ENCODE measurements at regions not wholly inside any gene's neighbourhood (a gene's known extent, or its start where the extent isn't known, plus 50 kb on each side); places are given as distances from the start of the nearest gene placed in this dataset.

DNA sequence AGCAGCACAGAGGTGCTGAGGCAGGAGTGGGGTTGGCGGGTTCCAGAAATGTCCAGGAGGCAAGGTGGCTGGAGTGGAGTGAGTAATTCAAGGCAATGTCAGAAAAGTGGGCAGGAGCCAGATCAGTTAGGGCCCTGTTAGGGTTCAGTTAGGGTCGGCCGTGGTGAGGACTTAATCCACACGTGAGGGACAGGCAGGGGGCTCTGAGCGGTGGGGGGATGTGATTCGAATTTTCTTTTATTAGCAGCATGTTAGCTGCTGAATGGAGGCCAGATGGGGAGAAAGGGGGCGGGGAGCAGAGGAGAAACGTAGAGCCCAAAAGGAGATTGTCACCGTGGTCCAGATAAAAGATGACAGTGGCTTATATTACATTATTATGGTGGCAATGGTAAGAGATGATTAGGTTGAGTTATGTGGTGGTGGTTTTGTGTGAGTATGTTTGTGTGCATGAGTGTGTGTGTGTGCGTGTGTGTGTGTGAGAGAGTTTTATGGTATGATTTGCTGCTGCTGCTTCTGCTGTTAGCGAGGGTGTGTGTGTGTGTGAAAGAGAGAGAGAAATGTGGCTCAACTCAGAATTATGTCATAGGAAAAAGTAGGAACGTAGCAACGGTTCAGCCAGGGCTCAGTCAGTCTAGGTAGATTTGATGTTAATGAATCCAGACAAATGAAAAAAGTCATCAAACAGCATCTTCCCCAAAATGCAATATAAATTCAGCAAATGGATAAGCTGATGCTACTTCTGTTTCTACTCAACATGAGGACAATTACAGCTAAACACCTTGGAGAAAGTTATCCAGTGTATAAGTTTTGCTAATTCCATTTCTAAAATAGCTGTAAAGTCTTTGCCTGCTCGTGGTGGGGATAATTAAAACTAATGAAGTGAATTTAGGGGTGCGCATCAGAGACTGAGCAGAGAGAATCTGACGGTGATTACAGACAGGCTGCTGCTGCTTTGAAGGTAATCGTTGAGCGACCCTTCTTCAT is 390.6 kb downstream of the HAPSTR1 start (continued):
- TF ChIP-seq PATZ1 (tag by site-specific recombination; IDR thresholded peaks at IDR 0.05) (no peak), ZNF214 (tag by site-specific recombination; IDR thresholded peaks at IDR 0.05; ENCODE audit: borderline replicate concordance) (no peak), GLIS2 (tag by site-specific recombination; IDR thresholded peaks at IDR 0.05) (no peak), ZNF23 (tag by site-specific recombination; IDR thresholded peaks at IDR 0.05; ENCODE audit: borderline replicate concordance) (no peak), ZNF544 (tag by site-specific recombination; IDR thresholded peaks at IDR 0.05) (no peak), ZNF768 (tag by site-specific recombination; IDR thresholded peaks at IDR 0.05) (no peak), ZNF585B (tag by site-specific recombination; IDR thresholded peaks at IDR 0.05) (no peak)

DNA sequence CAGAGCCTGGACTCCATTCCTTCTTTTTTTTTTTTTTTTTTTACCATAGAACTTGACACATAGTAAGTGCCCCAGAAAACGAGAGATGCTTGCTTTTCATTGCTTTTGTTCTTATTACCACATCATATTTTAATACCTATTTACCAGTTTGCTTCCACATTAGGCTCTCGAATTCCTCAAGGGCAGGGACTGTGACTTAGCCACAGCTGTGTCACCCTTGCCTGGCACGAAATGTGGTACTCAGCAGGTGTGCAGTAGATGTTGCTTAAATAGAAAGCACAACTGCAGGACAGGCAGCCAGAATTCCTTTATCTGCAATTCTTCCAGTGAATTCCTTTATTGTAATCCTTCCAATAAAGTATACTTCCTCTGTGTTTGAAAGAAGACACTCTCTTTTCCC is 393.0 kb downstream of the HAPSTR1 start:
- TF ChIP-seq ZBTB17 (tag by site-specific recombination; IDR thresholded peaks at IDR 0.05), result no peak
- no peak for TF ChIP-seq IKZF3 (tag by site-specific recombination; IDR thresholded peaks at IDR 0.05)
- no peak for TF ChIP-seq GLI2 (tag by site-specific recombination; IDR thresholded peaks at IDR 0.05; ENCODE audit: borderline replicate concordance, low read depth)
- Histone ChIP-seq H3K4me3 (ENCODE audit: low read depth, low read length) (no peak overlapping the region), H3K4me1 (ENCODE audit: control insufficient read depth, insufficient read depth, low read length) (no peaks in the 10 kb centered on the region), H3K36me3 (ENCODE audit: control insufficient read depth in 2 of 2, insufficient read depth in 1 of 2, low read length in 2 of 2) (no peaks in the 10 kb centered on the region), H3K27ac (ENCODE audit: extremely low read depth, low read depth, low read length) (no peak overlapping the region), H3K9me3 (ENCODE audit: control insufficient read depth, insufficient read depth, low read depth, low read length) (no peaks in the 10 kb centered on the region)
- POLR2A ChIA-PET, result no interaction called here
- CTCF ChIA-PET, result no interaction called here

- CTCF ChIA-PET, result no interaction called here
- POLR2A ChIA-PET, result no interaction called here
- H3K27ac ChIP-seq (ENCODE audit: extremely low read depth, low read depth, low read length), result no peak overlapping the region
- H3K4me1 ChIP-seq (ENCODE audit: control insufficient read depth, insufficient read depth, low read length), result no peaks in the 10 kb centered on the region
- no peaks in the 10 kb centered on the region for H3K36me3 ChIP-seq (ENCODE audit: control insufficient read depth in 2 of 2, insufficient read depth in 1 of 2, low read length in 2 of 2)
- no peaks in the 10 kb centered on the region for H3K9me3 ChIP-seq (ENCODE audit: control insufficient read depth, insufficient read depth, low read depth, low read length)
- H3K4me3 ChIP-seq (ENCODE audit: low read depth, low read length), result no peak overlapping the region
- TF ChIP-seq, protein P1, sequence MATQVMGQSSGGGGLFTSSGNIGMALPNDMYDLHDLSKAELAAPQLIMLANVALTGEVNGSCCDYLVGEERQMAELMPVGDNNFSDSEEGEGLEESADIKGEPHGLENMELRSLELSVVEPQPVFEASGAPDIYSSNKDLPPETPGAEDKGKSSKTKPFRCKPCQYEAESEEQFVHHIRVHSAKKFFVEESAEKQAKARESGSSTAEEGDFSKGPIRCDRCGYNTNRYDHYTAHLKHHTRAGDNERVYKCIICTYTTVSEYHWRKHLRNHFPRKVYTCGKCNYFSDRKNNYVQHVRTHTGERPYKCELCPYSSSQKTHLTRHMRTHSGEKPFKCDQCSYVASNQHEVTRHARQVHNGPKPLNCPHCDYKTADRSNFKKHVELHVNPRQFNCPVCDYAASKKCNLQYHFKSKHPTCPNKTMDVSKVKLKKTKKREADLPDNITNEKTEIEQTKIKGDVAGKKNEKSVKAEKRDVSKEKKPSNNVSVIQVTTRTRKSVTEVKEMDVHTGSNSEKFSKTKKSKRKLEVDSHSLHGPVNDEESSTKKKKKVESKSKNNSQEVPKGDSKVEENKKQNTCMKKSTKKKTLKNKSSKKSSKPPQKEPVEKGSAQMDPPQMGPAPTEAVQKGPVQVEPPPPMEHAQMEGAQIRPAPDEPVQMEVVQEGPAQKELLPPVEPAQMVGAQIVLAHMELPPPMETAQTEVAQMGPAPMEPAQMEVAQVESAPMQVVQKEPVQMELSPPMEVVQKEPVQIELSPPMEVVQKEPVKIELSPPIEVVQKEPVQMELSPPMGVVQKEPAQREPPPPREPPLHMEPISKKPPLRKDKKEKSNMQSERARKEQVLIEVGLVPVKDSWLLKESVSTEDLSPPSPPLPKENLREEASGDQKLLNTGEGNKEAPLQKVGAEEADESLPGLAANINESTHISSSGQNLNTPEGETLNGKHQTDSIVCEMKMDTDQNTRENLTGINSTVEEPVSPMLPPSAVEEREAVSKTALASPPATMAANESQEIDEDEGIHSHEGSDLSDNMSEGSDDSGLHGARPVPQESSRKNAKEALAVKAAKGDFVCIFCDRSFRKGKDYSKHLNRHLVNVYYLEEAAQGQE (tag by site-specific recombination; IDR thresholded peaks at IDR 0.05), result no peak
- TF ChIP-seq, protein P2, sequence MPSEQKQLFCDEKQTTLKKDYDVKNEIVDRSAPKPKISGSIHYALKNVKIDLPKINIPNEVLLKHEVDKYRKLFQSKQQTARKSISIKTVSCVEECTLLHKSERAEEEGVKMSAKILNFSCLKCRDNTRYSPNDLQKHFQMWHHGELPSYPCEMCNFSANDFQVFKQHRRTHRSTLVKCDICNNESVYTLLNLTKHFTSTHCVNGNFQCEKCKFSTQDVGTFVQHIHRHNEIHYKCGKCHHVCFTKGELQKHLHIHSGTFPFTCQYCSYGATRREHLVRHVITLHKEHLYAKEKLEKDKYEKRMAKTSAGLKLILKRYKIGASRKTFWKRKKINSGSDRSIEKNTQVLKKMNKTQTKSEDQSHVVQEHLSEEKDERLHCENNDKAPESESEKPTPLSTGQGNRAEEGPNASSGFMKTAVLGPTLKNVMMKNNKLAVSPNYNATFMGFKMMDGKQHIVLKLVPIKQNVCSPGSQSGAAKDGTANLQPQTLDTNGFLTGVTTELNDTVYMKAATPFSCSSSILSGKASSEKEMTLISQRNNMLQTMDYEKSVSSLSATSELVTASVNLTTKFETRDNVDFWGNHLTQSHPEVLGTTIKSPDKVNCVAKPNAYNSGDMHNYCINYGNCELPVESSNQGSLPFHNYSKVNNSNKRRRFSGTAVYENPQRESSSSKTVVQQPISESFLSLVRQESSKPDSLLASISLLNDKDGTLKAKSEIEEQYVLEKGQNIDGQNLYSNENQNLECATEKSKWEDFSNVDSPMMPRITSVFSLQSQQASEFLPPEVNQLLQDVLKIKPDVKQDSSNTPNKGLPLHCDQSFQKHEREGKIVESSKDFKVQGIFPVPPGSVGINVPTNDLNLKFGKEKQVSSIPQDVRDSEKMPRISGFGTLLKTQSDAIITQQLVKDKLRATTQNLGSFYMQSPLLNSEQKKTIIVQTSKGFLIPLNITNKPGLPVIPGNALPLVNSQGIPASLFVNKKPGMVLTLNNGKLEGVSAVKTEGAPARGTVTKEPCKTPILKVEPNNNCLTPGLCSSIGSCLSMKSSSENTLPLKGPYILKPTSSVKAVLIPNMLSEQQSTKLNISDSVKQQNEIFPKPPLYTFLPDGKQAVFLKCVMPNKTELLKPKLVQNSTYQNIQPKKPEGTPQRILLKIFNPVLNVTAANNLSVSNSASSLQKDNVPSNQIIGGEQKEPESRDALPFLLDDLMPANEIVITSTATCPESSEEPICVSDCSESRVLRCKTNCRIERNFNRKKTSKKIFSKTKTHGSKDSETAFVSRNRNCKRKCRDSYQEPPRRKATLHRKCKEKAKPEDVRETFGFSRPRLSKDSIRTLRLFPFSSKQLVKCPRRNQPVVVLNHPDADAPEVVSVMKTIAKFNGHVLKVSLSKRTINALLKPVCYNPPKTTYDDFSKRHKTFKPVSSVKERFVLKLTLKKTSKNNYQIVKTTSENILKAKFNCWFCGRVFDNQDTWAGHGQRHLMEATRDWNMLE (tag by site-specific recombination; conservative IDR thresholded peaks at IDR 0.05; ENCODE audit: low read depth), result no peak
- TF ChIP-seq IKZF3 (tag by site-specific recombination; IDR thresholded peaks at IDR 0.05), result no peak
- TF ChIP-seq ZNF621 (tag by site-specific recombination; IDR thresholded peaks at IDR 0.05), result no peak
- TF ChIP-seq ZNF791 (tag by site-specific recombination; IDR thresholded peaks at IDR 0.05), result no peak
- no peak for TF ChIP-seq BCL6B (tag by site-specific recombination; IDR thresholded peaks at IDR 0.05)
- no peak for TF ChIP-seq ZFP3 (tag by site-specific recombination; IDR thresholded peaks at IDR 0.05; ENCODE audit: low read depth)
Measured at GRCh38 chr16:9484881-9485280, 393.4 kb downstream of the HAPSTR1 start.
